HepG2 (cell line): ENCODE measurements at regions not wholly inside any gene's neighbourhood (a gene's known extent, or its start where the extent isn't known, plus 50 kb on each side); places are given as distances from the start of the nearest gene placed in this dataset.

ENCODE experiments used
- ATAC-seq: fragments of 200-7000 bp; cut with Tn5 transposase; 3 replicates; pipeline ENCODE4 v1.9.1; 2020; ENCODE audit warnings: mild to moderate bottlenecking, moderate library complexity
- BruUV-seq: library from RNA; stranded (reverse); fragments of 400-500 nt; replicated peaks from 2 replicates; lab custom pipeline; 2021; lab: Mats Ljungman, UMichigan
- CTCF ChIA-PET: fragments of 300-600 bp; formaldehyde crosslinking; extraction: SDS; loops from one replicate; lab custom pipeline; 2021; ENCODE audit warnings: low total read pairs, inconsistent platforms, low intra/inter-chr PET ratio; lab: Yijun Ruan, JAX
- POLR2A ChIA-PET: fragments of 350-600 bp; sonication (Branson Sonifier 250); formaldehyde crosslinking; loops from one replicate; lab custom pipeline; 2020; ENCODE audit warnings: antibody characterized with exemption, inconsistent platforms; lab: Yijun Ruan, JAX
- DNase-seq: peaks from one replicate; pipeline ENCODE4 v3.0.0-alpha.2; 2015; ENCODE audit warnings: low spot score
- FAIRE-seq: peaks from 3 replicates; lab custom pipeline; 2011; peaks lifted over from hg19 to GRCh38; lab: Jason Lieb, UNC
- H2AFZ ChIP-seq: one replicate; pipeline ENCODE4 v1.6.1; 2011; ENCODE audit warnings: low read length, inconsistent platforms
- H3K27ac ChIP-seq: fragments of 300-600 bp; 3 replicates; pipeline ENCODE4 v1.8.0; 2011; ENCODE audit warnings: mixed run types, mild to moderate bottlenecking, mixed read lengths, low read length, inconsistent platforms; ENCODE audit not compliant: insufficient read depth; ENCODE audit errors: extremely low read length
- H3K27me3 ChIP-seq, 2 experiments: fragments of 200-600 bp in 1 of 2; 2 replicates in 1 of 2; 3 replicates in 1 of 2; pipeline versions ENCODE4 v1.6.0 to v1.8.0; 2011; ENCODE audit warnings: low read length in 2 of 2, mild to moderate bottlenecking in 2 of 2, moderate library complexity in 2 of 2, inconsistent platforms in 1 of 2; ENCODE audit not compliant: insufficient read depth in 2 of 2, control insufficient read depth in 1 of 2
- H3K36me3 ChIP-seq, 2 experiments: fragments of 200-600 bp in 1 of 2; replicated peaks in 1 of 2; 2 replicates in 1 of 2; 3 replicates in 1 of 2; pipeline versions ENCODE4 v1.5.1 to v1.8.0; 2011; ENCODE audit warnings: low read length in 2 of 2, inconsistent platforms in 1 of 2; ENCODE audit not compliant: insufficient read depth in 2 of 2, control insufficient read depth in 1 of 2
- H3K4me1 ChIP-seq: 2 replicates; pipeline ENCODE4 v1.5.1; 2012; ENCODE audit warnings: low read length, inconsistent platforms; ENCODE audit not compliant: insufficient read depth
- H3K4me2 ChIP-seq: 2 replicates; pipeline ENCODE4 v1.6.0; 2011; ENCODE audit warnings: low read depth, low read length, inconsistent platforms
- H3K4me3 ChIP-seq, 3 experiments: fragments of 200-600 bp in 1 of 3; sonication (generic), shearing (Covaris generic) in 1 of 3; replicated peaks in 1 of 3; 2 replicates each; pipeline ENCODE4 v1.5.1; 2011 to 2016; ENCODE audit warnings: low read length in 3 of 3, inconsistent platforms in 2 of 3, low read depth in 2 of 3, mild to moderate bottlenecking in 2 of 3, control low read depth in 1 of 3, mixed read lengths in 1 of 3; ENCODE audit not compliant: insufficient read depth in 1 of 3
- H3K79me2 ChIP-seq: one replicate; pipeline ENCODE4 v1.6.1; 2011; ENCODE audit warnings: low read length, inconsistent platforms; ENCODE audit not compliant: insufficient read depth
- H3K9ac ChIP-seq: 2 replicates; pipeline ENCODE4 v1.6.0; 2011; ENCODE audit warnings: mild to moderate bottlenecking, low read depth, low read length, inconsistent platforms; ENCODE audit not compliant: insufficient read depth
- H3K9me3 ChIP-seq: 2 replicates; pipeline ENCODE4 v1.5.1; 2012; ENCODE audit warnings: mild to moderate bottlenecking, low read length
- H4K20me1 ChIP-seq: 2 replicates; pipeline ENCODE4 v1.6.0; 2011; ENCODE audit warnings: inconsistent platforms, mild to moderate bottlenecking, low read length, moderate library complexity; ENCODE audit not compliant: insufficient read depth
- AFF4 ChIP-seq: sonication (generic); formaldehyde crosslinking; IDR thresholded peaks from 2 replicates; pipeline ENCODE4 v1.4.0; 2020; ENCODE audit warnings: missing genetic modification reagents
- FOXA1 ChIP-seq, 2 experiments: fragments of 450-650 bp in 1 of 2; sonication (generic) in 1 of 2; formaldehyde crosslinking in 1 of 2; IDR thresholded peaks; 2 replicates each; pipeline versions ENCODE4 v1.4.0 to v1.6.1; 2016 to 2020; ENCODE audit warnings: missing genetic modification reagents in 1 of 2
- HDAC1 ChIP-seq: sonication (generic); formaldehyde crosslinking; IDR thresholded peaks from 2 replicates; pipeline ENCODE4 v1.5.1; 2020; ENCODE audit warnings: mild to moderate bottlenecking, missing genetic modification reagents
- MAFG ChIP-seq: sonication (generic); formaldehyde crosslinking; IDR thresholded peaks from 2 replicates; pipeline ENCODE4 v1.5.1; 2020; ENCODE audit warnings: mild to moderate bottlenecking, missing genetic modification reagents
- MYNN ChIP-seq: sonication (generic); formaldehyde crosslinking; IDR thresholded peaks from 2 replicates; pipeline ENCODE4 v1.4.0; 2020; ENCODE audit warnings: mild to moderate bottlenecking, low read depth, missing genetic modification reagents
- PCBP2 ChIP-seq: fragments of 200-400 bp; formaldehyde crosslinking; optimal IDR thresholded peaks from 2 replicates; pipeline ENCODE3; 2018; ENCODE audit warnings: low read length, low read depth; ENCODE audit not compliant: poor library complexity, severe bottlenecking
- SNAI1 ChIP-seq: sonication (generic); formaldehyde crosslinking; IDR thresholded peaks from 2 replicates; pipeline ENCODE4 v1.5.0; 2020; ENCODE audit warnings: mild to moderate bottlenecking, missing genetic modification reagents, borderline replicate concordance
- TEAD3 ChIP-seq: optimal IDR thresholded peaks from 2 replicates; pipeline ENCODE3; 2016; ENCODE audit warnings: borderline replicate concordance
- TFE3 ChIP-seq: IDR thresholded peaks from 2 replicates; pipeline ENCODE4 v1.6.1; 2016
- THAP11 ChIP-seq: IDR thresholded peaks from 2 replicates; pipeline ENCODE4 v1.6.1; 2016; ENCODE audit warnings: missing biosample characterization, missing genetic modification reagents
- THAP8 ChIP-seq: sonication (generic); formaldehyde crosslinking; IDR thresholded peaks from 2 replicates; pipeline ENCODE4 v1.5.1; 2020; ENCODE audit warnings: missing genetic modification reagents, mild to moderate bottlenecking, borderline replicate concordance
- THRA ChIP-seq: sonication (generic); formaldehyde crosslinking; IDR thresholded peaks from 2 replicates; pipeline ENCODE4 v1.4.0; 2020; ENCODE audit warnings: missing genetic modification reagents, borderline replicate concordance
- ZFP36L1 ChIP-seq: sonication (generic); formaldehyde crosslinking; IDR thresholded peaks from 2 replicates; pipeline ENCODE4 v1.8.0; 2022; ENCODE audit warnings: mild to moderate bottlenecking, missing genetic modification reagents, moderate library complexity
- ZNF562 ChIP-seq: sonication (generic); formaldehyde crosslinking; IDR thresholded peaks from 2 replicates; pipeline ENCODE4 v1.8.0; 2022; ENCODE audit warnings: missing genetic modification reagents, borderline replicate concordance
- ZNF672 ChIP-seq: sonication (generic); formaldehyde crosslinking; IDR thresholded peaks from 2 replicates; pipeline ENCODE4 v1.8.1; 2022; ENCODE audit warnings: missing genetic modification reagents
- ZNF7 ChIP-seq: IDR thresholded peaks from 2 replicates; pipeline ENCODE4 v1.6.1; 2016; ENCODE audit warnings: missing biosample characterization, missing genetic modification reagents
- WGBS: methylation state at CpG from one replicate; pipeline ENCODE4 v1.1.6; 2017; ENCODE audit warnings: low lambda C conversion rate; 5-methylcytosine and 5-hydroxymethylcytosine counted together
- in situ Hi-C: cut with HindIII; loops from 2 replicates; pipeline ENCODE4 v1.10.0; 2017; ENCODE audit warnings: low pct_unique_long_range_greater_than_20kb; ENCODE audit not compliant: extremely low pct_ligation_motif_present
- intact Hi-C: fragments of 100-400 bp; cut with micrococcal nuclease; formaldehyde crosslinking; loops from one replicate; pipeline ENCODE4 v1.10.0; 2022; ENCODE audit not compliant: unreplicated experiment

- TF ChIP-seq THRA (CRISPR knock-in tag) = no peak
- TF ChIP-seq PCBP2 = no peak
These were observed 110.8 kb downstream of the CDC7 start (continued) for GRCh38 chr1:91611483-91611917.

- intact Hi-C loops (no loop called here), in situ Hi-C loops (loop anchor here (10.0 kb wide), 1 partner anchor 311 kb away; no protein-coding TSS in a partner anchor)
- TF ChIP-seq THAP8 (CRISPR knock-in tag) (no peak), SNAI1 (no peak), ZNF672 (CRISPR knock-in tag) (no peak), TEAD3 (CRISPR knock-in tag) (no peak), FOXA1 (IDR thresholded peaks at IDR 0.05) (no peak), FOXA1 (CRISPR knock-in tag; IDR thresholded peaks at IDR 0.05) (no peak), AFF4 (CRISPR knock-in tag) (no peak), TFE3 (CRISPR knock-in tag) (no peak), ZFP36L1 (CRISPR knock-in tag) (no peak), THAP11 (no peak), ZNF7 (CRISPR knock-in tag) (no peak), MYNN (no peak), ZNF562 (CRISPR knock-in tag) (no peak), MAFG (CRISPR knock-in tag) (no peak), HDAC1 (CRISPR knock-in tag) (no peak)
- ATAC-seq (no peak), FAIRE-seq (no peak), DNase-seq (no peak)
- Histone ChIP-seq H3K9me3 (no peaks in the 10 kb centered on the region), H3K9ac (no peak overlapping the region), H3K4me2 (no peak overlapping the region), H3K27ac (no peak overlapping the region), H3K27me3 (peaks cover 0 to 4% of the 10 kb centered on the region in 2 experiments; a peak in 2 of 5 replicates), H3K4me1 (peaks cover 16% of the 10 kb centered on the region; the same call in 1 of the 2 replicates), H3K36me3 (no peaks in the 10 kb centered on the region), H2AFZ (no peak overlapping the region), H3K79me2 (no peaks in the 10 kb centered on the region), H4K20me1 (no peaks in the 10 kb centered on the region), H3K4me3 (no peak overlapping the region)
- no TSS peak for BruUV-seq
- ChIA-PET POLR2A (no interaction called here), CTCF (no interaction called here)
- WGBS = 69% methylated on average over 1 of the region's 1 CpG
These were observed 112.9 kb downstream of the CDC7 start for GRCh38 chr1:91613595-91613994.
